Panc1 (cell line): ENCODE measurements at regions not wholly inside any gene's neighbourhood (a gene's known extent, or its start where the extent isn't known, plus 50 kb on each side); places are given as distances from the start of the nearest gene placed in this dataset.

ENCODE experiments used
- CTCF ChIP-seq: fragments of 450-650 bp; IDR thresholded peaks from 2 replicates; pipeline ENCODE4 v1.5.1; 2017; ENCODE audit warnings: mild to moderate bottlenecking
- POLR2AphosphoS5 ChIP-seq: IDR thresholded peaks from 2 replicates; pipeline ENCODE4 v1.6.1; 2012; ENCODE audit warnings: mild to moderate bottlenecking, low read depth, low read length, moderate library complexity
- TCF7L2 ChIP-seq: IDR thresholded peaks from 2 replicates; pipeline ENCODE4 v1.6.1; 2011; ENCODE audit warnings: mild to moderate bottlenecking, low read depth, low read length, inconsistent platforms

GRCh38 chr1:5404412-5405203 lies 587.6 kb downstream of the NPHP4 start:
- TF ChIP-seq CTCF (no peak), TCF7L2 (no peak), POLR2AphosphoS5 (no peak)
